Prostate gland (tissue), 2 donors: ENCODE measurements at regions not wholly inside any gene's neighbourhood (a gene's known extent, or its start where the extent isn't known, plus 50 kb on each side); places are given as distances from the start of the nearest gene placed in this dataset.

Source experiments
- DNase-seq: peaks from one replicate; pipeline ENCODE4 v3.0.0-alpha.2; 2019; ENCODE audit warnings: low spot score
- H3K27ac ChIP-seq, 2 donors: fragments of 200-600 bp; sonication (generic); 2 replicates each; pipeline ENCODE4 v1.5.1; 2017 to 2019
- H3K27me3 ChIP-seq: fragments of 200-600 bp; sonication (generic); replicated peaks from 2 replicates; pipeline ENCODE4 v1.5.1; 2019; ENCODE audit not compliant: insufficient read depth
- H3K36me3 ChIP-seq, 2 donors: fragments of 200-600 bp; sonication (generic); 1 replicate in 1 of 2; 2 replicates in 1 of 2; pipeline versions ENCODE4 v1.5.1 to v1.8.1; 2017 to 2019
- H3K4me1 ChIP-seq: fragments of 200-600 bp; sonication (generic); replicated peaks from 2 replicates; pipeline ENCODE4 v1.5.1; 2019
- H3K4me3 ChIP-seq, 2 donors: fragments of 200-600 bp; sonication (generic); 2 replicates each; pipeline ENCODE4 v1.5.1; 2017 to 2019
- H3K9me3 ChIP-seq: fragments of 200-600 bp; sonication (generic); 2 replicates; pipeline ENCODE4 v1.5.1; 2017
- POLR2A ChIP-seq: fragments of 450-650 bp; IDR thresholded peaks from one replicate; pipeline ENCODE4 v1.6.1; 2016; ENCODE audit warnings: antibody characterized with exemption, mild to moderate bottlenecking
- POLR2AphosphoS5 ChIP-seq: sonication (generic); formaldehyde crosslinking; IDR thresholded peaks from one replicate; pipeline ENCODE4 v1.6.1; 2017; ENCODE audit warnings: antibody characterized with exemption
- WGBS: methylation state at CpG from one replicate; pipeline ENCODE4 v1.1.5; 2018; 5-methylcytosine and 5-hydroxymethylcytosine counted together
- intact Hi-C: fragments of 100-400 bp; cut with DNase I; formaldehyde crosslinking; loops from one replicate; pipeline ENCODE4 v1.14.2; 2022
- TF ChIP-seq, protein P1 (sequence below), 4 experiments: fragments of 200-600 bp in 2 of 4; fragments of 450-650 bp in 2 of 4; sonication (generic) in 2 of 4; IDR thresholded peaks; 1 replicate in 3 of 4; 2 replicates in 1 of 4; pipeline ENCODE4 v1.5.1; 2016 to 2019; ENCODE audit warnings: antibody characterized with exemption in 4 of 4, mild to moderate bottlenecking in 2 of 4, moderate library complexity in 2 of 4

DNA sequence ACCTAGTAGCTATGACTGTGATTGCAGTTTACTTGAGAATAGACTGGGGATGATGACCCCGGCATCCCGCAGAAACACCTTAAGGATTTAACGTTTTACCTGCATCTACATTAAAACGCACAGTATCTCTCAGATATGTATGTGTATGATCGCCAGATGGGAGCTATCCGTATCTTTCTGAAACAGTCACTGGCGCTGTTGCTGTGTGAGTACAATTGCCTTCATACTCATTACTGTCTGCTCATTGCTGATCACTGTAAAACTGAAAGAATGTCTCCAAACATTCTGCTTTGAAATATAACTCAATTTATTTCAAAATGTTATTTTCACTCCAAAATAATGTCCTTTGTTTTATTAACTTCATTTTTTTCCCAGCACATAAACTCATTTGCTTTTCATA, 388.9 kb upstream of the AKR1E2 start:
- WGBS, result 81% methylated on average over 7 of the region's 7 CpGs
- no peaks in the 10 kb centered on the region for H3K36me3 ChIP-seq
- TF ChIP-seq POLR2A (no peak), POLR2AphosphoS5 (no peak)
- TF ChIP-seq, protein P1, sequence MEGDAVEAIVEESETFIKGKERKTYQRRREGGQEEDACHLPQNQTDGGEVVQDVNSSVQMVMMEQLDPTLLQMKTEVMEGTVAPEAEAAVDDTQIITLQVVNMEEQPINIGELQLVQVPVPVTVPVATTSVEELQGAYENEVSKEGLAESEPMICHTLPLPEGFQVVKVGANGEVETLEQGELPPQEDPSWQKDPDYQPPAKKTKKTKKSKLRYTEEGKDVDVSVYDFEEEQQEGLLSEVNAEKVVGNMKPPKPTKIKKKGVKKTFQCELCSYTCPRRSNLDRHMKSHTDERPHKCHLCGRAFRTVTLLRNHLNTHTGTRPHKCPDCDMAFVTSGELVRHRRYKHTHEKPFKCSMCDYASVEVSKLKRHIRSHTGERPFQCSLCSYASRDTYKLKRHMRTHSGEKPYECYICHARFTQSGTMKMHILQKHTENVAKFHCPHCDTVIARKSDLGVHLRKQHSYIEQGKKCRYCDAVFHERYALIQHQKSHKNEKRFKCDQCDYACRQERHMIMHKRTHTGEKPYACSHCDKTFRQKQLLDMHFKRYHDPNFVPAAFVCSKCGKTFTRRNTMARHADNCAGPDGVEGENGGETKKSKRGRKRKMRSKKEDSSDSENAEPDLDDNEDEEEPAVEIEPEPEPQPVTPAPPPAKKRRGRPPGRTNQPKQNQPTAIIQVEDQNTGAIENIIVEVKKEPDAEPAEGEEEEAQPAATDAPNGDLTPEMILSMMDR (IDR thresholded peaks at IDR 0.05), result no peak
- H3K4me1 ChIP-seq, result no peaks in the 10 kb centered on the region
- no peaks in the 10 kb centered on the region for H3K9me3 ChIP-seq
- DNase-seq, result no peak
- H3K27ac ChIP-seq, result no peak overlapping the region
- no peak overlapping the region for H3K4me3 ChIP-seq
- no peaks in the 10 kb centered on the region for H3K27me3 ChIP-seq
- intact Hi-C loops, result no loop called here

DNA sequence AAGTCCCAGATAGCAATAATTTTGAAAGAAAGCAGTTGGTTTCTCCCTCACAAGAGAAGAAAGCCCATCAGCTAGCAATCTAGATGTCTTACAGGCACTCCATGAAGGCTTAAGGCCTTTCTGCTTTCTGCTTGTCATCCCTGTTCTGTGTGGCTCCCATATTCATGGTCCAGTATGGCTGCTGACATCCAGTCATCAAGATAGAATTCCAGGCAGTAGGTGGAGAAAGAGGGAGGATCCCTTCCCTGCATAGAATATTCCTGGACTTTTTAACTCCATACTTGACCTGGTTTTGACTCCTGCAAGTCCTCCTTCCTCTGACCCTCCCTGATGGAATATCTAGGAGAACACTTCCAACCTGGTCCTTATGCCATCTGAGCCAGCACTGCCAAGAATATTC, 389.9 kb upstream of the AKR1E2 start:
- Histone ChIP-seq H3K4me1 (no peaks in the 10 kb centered on the region), H3K4me3 (no peak overlapping the region), H3K36me3 (no peaks in the 10 kb centered on the region), H3K27ac (no peak overlapping the region), H3K9me3 (no peaks in the 10 kb centered on the region), H3K27me3 (no peaks in the 10 kb centered on the region)
- no peak for DNase-seq
- no peak for TF ChIP-seq POLR2AphosphoS5
- no peak for TF ChIP-seq POLR2A
- TF ChIP-seq, protein P1 (IDR thresholded peaks at IDR 0.05), result no peak
- intact Hi-C loops, result no loop called here

DNA sequence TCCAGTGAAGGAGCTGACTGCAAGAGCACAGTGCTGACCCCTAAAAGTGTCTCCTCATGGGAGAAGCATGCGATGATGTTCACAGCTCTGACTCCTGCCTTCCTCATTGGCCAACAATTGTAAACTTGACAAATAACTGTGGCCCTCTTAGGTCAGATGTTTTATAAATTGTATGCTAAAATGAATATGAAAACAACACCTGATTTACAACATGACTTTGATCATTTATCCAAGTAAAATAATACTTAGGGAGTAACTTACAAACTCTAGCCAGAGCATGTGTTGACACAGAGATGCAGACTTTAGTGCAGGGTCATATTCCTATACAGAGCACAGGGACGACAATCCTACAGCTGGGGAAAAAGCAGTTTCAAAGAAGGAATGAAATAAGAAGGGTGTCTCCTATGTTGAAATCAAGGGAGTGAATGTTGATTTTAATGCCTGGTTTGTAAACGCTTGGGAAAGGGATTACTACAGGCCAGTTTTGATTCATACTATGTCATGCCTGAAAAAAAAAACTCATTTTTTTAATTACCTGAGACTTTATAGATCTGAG, 391.4 kb upstream of the AKR1E2 start:
- Histone ChIP-seq H3K4me1 (no peaks in the 10 kb centered on the region), H3K4me3 (no peak overlapping the region), H3K36me3 (no peaks in the 10 kb centered on the region), H3K27ac (no peak overlapping the region), H3K9me3 (no peaks in the 10 kb centered on the region), H3K27me3 (no peaks in the 10 kb centered on the region)
- intact Hi-C loops, result no loop called here
- TF ChIP-seq, protein P1 (IDR thresholded peaks at IDR 0.05), result no peak
- TF ChIP-seq POLR2A (no peak), POLR2AphosphoS5 (no peak)
- no peak for DNase-seq
- 74% methylated on average over 3 of the region's 3 CpGs for WGBS

DNA sequence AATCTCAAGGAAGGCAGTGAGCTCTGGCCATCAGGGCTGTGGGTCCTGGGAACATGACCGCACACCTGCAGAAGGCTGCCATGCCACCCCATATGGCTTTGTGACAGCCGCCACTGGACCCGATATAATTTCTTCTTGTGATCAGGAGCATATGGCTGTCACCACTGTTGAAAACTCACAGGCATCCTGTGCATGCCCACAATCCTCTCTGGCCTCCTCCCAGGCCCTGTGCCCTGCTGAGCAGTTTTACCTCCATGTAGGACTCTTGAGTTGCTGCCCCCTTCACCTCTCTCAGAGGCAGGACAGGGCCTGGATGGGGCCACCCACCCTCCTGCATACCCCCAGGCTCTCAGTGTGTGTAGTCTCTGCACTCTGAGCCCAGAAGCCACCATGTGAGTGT, 391.9 kb upstream of the AKR1E2 start:
- DNase-seq, result no peak
- TF ChIP-seq, protein P1 (IDR thresholded peaks at IDR 0.05), result no peak
- TF ChIP-seq POLR2AphosphoS5, result no peak
- no peak for TF ChIP-seq POLR2A
- no peaks in the 10 kb centered on the region for H3K36me3 ChIP-seq
- intact Hi-C loops, result no loop called here
- no peak overlapping the region for H3K27ac ChIP-seq
- no peaks in the 10 kb centered on the region for H3K27me3 ChIP-seq
- no peak overlapping the region for H3K4me3 ChIP-seq
- no peaks in the 10 kb centered on the region for H3K4me1 ChIP-seq
- no peaks in the 10 kb centered on the region for H3K9me3 ChIP-seq
- 95% methylated on average over 3 of the region's 3 CpGs for WGBS

DNA sequence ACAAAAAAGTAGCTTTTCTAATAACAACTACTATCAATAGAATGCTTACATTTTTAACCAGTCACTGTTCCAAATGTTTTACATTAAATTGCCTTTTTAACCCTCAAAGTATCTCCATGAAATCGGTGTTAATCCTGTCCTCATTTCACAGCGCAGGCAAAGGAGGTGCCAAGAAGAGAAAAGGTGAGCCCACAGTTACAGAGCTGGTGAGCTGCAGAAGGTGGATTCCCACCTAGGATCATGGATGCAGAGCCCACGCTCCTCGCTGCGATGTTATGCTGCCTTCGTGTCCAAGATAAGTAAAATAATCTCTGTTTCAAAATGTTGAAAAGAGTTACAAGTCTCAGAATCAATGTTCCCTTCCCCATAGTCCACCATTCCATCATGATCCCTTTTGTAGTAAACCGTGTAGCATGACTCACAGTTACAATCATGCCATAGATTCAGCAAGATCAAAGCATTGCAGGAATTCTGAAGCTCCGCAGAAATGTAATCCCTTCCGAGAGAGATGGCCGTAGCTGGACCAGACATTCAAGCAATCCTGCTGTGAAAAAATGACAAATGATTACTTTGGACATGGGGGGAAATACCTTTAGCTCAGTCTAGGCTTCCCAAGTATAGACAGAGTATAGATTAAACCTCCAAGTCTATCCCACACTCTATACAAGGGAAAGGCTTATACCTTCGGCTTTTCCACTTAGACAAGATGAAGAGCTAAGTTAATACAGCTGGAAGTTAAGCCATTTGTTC, 394.7 kb upstream of the AKR1E2 start:
- TF ChIP-seq, protein P1 (IDR thresholded peaks at IDR 0.05), result no peak
- no peak for TF ChIP-seq POLR2AphosphoS5
- TF ChIP-seq POLR2A, result no peak
- Histone ChIP-seq H3K9me3 (no peaks in the 10 kb centered on the region), H3K4me1 (no peaks in the 10 kb centered on the region), H3K27ac (no peak overlapping the region), H3K36me3 (no peaks in the 10 kb centered on the region), H3K27me3 (no peaks in the 10 kb centered on the region), H3K4me3 (no peak overlapping the region)
- DNase-seq, result no peak
- 85% methylated on average over 11 of the region's 11 CpGs for WGBS
- intact Hi-C loops, result no loop called here
